ENCODE measurements at regions not wholly inside any gene's neighbourhood (a gene's known extent, or its start where the extent isn't known, plus 50 kb on each side); places are given as distances from the start of the nearest gene placed in this dataset.

DNA sequence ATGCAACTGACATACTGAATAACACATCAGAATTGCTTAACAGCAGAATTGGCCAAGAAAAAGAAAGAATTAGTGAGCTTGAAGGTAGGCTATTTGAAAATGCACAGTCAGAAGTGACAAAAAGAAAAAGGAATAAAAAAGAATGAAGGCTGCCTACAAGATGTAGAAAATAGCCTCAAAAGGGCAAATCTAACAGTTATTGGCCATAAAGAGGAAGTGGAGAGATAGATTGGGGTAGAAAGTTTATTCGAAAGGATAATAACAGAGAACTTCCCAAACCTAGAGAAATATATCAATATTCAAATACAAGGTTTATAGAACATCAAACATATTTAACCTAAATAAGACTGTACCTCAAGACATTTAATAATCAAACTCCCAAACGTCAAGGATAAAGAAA, 67.5 kb downstream of the ATP6V1G3 start:
- in situ Hi-C loops (cut with MboI; ENCODE audit: low sequenced_read_pairs) = no loop called here
- Histone ChIP-seq H3K4me3 (no peak overlapping the region), H3K9me3 (no peaks in the 10 kb centered on the region), H3K36me3 (replicated peaks) (no peaks in the 10 kb centered on the region), H3K27me3 (ENCODE audit: low read depth) (no peaks in the 10 kb centered on the region), H3K4me1 (no peaks in the 10 kb centered on the region)
- DNase-seq (ENCODE audit: low spot score in 2 of 2) = no peak

GRCh38 chr1:198472119-198472518, 68.4 kb downstream of the ATP6V1G3 start:
- Histone ChIP-seq H3K36me3 (replicated peaks) (no peaks in the 10 kb centered on the region), H3K27me3 (ENCODE audit: low read depth) (no peaks in the 10 kb centered on the region), H3K4me3 (no peak overlapping the region), H3K9me3 (no peaks in the 10 kb centered on the region), H3K4me1 (no peaks in the 10 kb centered on the region)
- in situ Hi-C loops (cut with MboI; ENCODE audit: low sequenced_read_pairs) = no loop called here
- DNase-seq (ENCODE audit: low spot score in 2 of 2) = no peak

DNA sequence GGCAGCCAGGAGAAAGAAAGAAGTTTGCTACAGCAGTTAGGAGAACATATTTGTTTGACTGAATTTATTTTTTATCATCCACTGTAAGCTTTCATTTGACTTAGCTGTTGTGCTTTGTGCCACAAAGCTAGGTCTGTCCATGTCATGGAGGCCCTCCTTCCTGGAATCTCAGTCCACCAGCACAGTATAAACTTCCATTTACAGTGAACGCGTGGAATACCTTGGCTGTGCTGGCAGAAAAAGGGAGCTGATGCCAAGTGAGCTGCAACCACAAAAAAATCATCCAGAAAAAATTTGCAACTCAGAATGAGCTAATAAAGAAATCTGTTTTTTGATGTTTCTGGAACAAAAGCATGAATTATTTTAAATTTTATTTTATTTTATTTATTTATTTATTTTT, 72.6 kb downstream of the ATP6V1G3 start:
- Histone ChIP-seq H3K9me3 (no peaks in the 10 kb centered on the region), H3K36me3 (replicated peaks) (no peaks in the 10 kb centered on the region), H3K27me3 (ENCODE audit: low read depth) (no peaks in the 10 kb centered on the region), H3K4me3 (no peak overlapping the region), H3K4me1 (no peaks in the 10 kb centered on the region)
- DNase-seq (ENCODE audit: low spot score in 2 of 2) = no peak
- in situ Hi-C loops (cut with MboI; ENCODE audit: low sequenced_read_pairs) = no loop called here

- in situ Hi-C loops (cut with MboI; ENCODE audit: low sequenced_read_pairs) = no loop called here
Observed at GRCh38 chr1:198467342-198467741, 73.1 kb downstream of the ATP6V1G3 start.

GRCh38 chr1:198465201-198466144, 75.0 kb downstream of the ATP6V1G3 start:
- no peak overlapping the region for H3K4me3 ChIP-seq
- no peaks in the 10 kb centered on the region for H3K9me3 ChIP-seq
- no peaks in the 10 kb centered on the region for H3K4me1 ChIP-seq
- H3K36me3 ChIP-seq (replicated peaks) = no peaks in the 10 kb centered on the region
- H3K27me3 ChIP-seq (ENCODE audit: low read depth) = no peaks in the 10 kb centered on the region
- peak in 1 of 2 experiments; percentile 49 for DNase-seq (ENCODE audit: low spot score in 2 of 2)
- in situ Hi-C loops (cut with MboI; ENCODE audit: low sequenced_read_pairs) = no loop called here

More at GRCh38 chr1:198467342-198467741, 73.1 kb downstream of the ATP6V1G3 start:
- Histone ChIP-seq H3K9me3 (no peaks in the 10 kb centered on the region), H3K36me3 (replicated peaks) (no peaks in the 10 kb centered on the region), H3K4me3 (no peak overlapping the region), H3K27me3 (ENCODE audit: low read depth) (no peaks in the 10 kb centered on the region), H3K4me1 (no peaks in the 10 kb centered on the region)
- no peak for DNase-seq (ENCODE audit: low spot score in 2 of 2)

- Histone ChIP-seq H3K4me1 (no peaks in the 10 kb centered on the region), H3K27me3 (ENCODE audit: low read depth) (no peaks in the 10 kb centered on the region), H3K4me3 (no peak overlapping the region), H3K36me3 (replicated peaks) (no peaks in the 10 kb centered on the region), H3K9me3 (no peaks in the 10 kb centered on the region)
- in situ Hi-C loops (cut with MboI; ENCODE audit: low sequenced_read_pairs) = no loop called here
- no peak for DNase-seq (ENCODE audit: low spot score in 2 of 2)
Observed at GRCh38 chr1:198463709-198464108, 76.8 kb downstream of the ATP6V1G3 start.

DNA sequence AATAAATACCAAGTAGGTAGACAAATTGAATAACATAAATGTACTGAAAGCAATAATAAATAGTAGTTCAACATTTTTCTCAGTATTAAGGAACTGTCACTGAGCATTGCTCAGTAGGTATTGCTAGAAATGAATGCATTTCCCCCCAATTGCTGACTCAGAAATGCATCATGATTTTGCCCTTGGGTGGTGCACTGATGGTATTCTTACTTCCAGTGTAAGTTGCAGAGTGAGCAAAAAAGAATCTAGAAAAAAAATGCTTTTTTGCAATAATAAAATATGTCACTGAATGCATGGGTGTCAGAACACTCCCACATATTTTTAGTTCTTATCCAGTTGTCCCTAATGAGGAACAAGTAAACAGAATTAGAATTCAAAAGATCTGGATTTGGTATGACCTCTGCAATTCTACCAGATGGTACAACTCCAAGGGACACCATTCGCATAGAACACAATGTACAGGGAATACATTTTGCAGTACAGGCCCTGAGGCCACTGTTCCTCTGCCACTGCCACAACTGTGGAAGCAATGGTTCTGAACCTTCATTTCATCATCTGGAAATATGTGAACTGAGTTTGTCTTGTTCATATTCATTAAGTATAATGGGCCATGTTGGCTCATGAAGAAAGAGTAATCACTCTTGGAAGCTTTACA, 78.0 kb downstream of the ATP6V1G3 start:
- no peaks in the 10 kb centered on the region for H3K36me3 ChIP-seq (replicated peaks)
- no peaks in the 10 kb centered on the region for H3K4me1 ChIP-seq
- no peak overlapping the region for H3K4me3 ChIP-seq
- H3K9me3 ChIP-seq = no peaks in the 10 kb centered on the region
- no peak for DNase-seq (ENCODE audit: low spot score in 2 of 2)
- in situ Hi-C loops (cut with MboI; ENCODE audit: low sequenced_read_pairs) = no loop called here
- no peaks in the 10 kb centered on the region for H3K27me3 ChIP-seq (ENCODE audit: low read depth)

GRCh38 chr1:198455966-198456365, 84.5 kb downstream of the ATP6V1G3 start:
- no peaks in the 10 kb centered on the region for H3K4me1 ChIP-seq
- H3K36me3 ChIP-seq (replicated peaks) = no peaks in the 10 kb centered on the region
- no peak for DNase-seq (ENCODE audit: low spot score in 2 of 2)
- in situ Hi-C loops (cut with MboI; ENCODE audit: low sequenced_read_pairs) = no loop called here
- H3K9me3 ChIP-seq = no peaks in the 10 kb centered on the region
- no peak overlapping the region for H3K4me3 ChIP-seq
- H3K27me3 ChIP-seq (ENCODE audit: low read depth) = no peaks in the 10 kb centered on the region

- in situ Hi-C loops (cut with MboI; ENCODE audit: low sequenced_read_pairs) = no loop called here
- Histone ChIP-seq H3K36me3 (replicated peaks) (no peaks in the 10 kb centered on the region), H3K27me3 (ENCODE audit: low read depth) (no peaks in the 10 kb centered on the region), H3K4me3 (no peak overlapping the region), H3K9me3 (no peaks in the 10 kb centered on the region), H3K4me1 (no peaks in the 10 kb centered on the region)
- DNase-seq (ENCODE audit: low spot score in 2 of 2) = no peak
Observed at GRCh38 chr1:198449727-198450433, 90.6 kb downstream of the ATP6V1G3 start.

DNA sequence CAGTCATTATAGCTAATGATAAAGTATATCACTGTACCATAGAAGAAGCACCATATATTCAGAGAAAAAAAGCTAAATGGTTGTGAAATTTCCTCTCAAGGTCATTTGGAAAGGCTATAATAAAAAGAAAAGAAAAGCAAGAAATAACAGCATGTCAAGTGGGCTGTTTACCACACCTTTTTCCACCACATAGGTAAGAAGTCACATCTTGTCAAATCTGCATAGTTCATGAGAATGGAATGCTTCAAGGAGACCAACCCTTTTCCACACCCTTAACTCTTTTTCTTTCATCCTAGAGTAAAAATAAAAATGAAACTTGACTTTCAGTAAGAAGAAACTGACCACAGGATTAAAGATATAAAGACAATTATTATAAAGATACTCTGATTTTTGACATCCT, 91.2 kb downstream of the ATP6V1G3 start:
- no peak overlapping the region for H3K4me3 ChIP-seq
- in situ Hi-C loops (cut with MboI; ENCODE audit: low sequenced_read_pairs) = no loop called here
- H3K36me3 ChIP-seq (replicated peaks) = no peaks in the 10 kb centered on the region

GRCh38 chr1:198447468-198447867, 93.0 kb downstream of the ATP6V1G3 start:
- H3K36me3 ChIP-seq (replicated peaks) = no peaks in the 10 kb centered on the region
- no peaks in the 10 kb centered on the region for H3K27me3 ChIP-seq (ENCODE audit: low read depth)
- H3K4me1 ChIP-seq = no peaks in the 10 kb centered on the region
- H3K9me3 ChIP-seq = no peaks in the 10 kb centered on the region
- no peak overlapping the region for H3K4me3 ChIP-seq
- in situ Hi-C loops (cut with MboI; ENCODE audit: low sequenced_read_pairs) = no loop called here
- DNase-seq (ENCODE audit: low spot score in 2 of 2) = no peak

More for the DNA sequence above, 91.2 kb downstream of the ATP6V1G3 start:
- no peaks in the 10 kb centered on the region for H3K9me3 ChIP-seq
- no peaks in the 10 kb centered on the region for H3K4me1 ChIP-seq
- no peak for DNase-seq (ENCODE audit: low spot score in 2 of 2)
- H3K27me3 ChIP-seq (ENCODE audit: low read depth) = no peaks in the 10 kb centered on the region

DNA sequence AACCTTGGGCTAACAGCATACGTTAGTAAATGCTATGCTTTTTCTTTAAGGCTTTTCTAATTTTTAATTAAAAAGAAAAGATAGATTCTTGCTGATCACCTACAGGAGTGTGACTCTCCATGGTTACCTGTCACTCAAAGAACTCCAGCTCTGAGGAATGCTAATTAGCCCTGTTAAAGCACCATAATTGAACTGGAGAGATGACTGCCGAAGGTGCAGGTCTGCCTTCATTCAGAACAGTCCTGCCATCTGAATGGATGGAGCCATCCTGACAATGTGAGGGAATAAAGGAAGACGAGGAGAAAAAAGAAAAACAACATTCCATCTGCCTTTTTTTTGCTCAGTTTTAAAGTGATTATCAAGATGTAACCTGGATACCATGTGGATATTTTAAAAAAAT, 94.6 kb downstream of the ATP6V1G3 start:
- in situ Hi-C loops (cut with MboI; ENCODE audit: low sequenced_read_pairs) = no loop called here
- Histone ChIP-seq H3K36me3 (replicated peaks) (no peaks in the 10 kb centered on the region), H3K27me3 (ENCODE audit: low read depth) (no peaks in the 10 kb centered on the region), H3K9me3 (no peaks in the 10 kb centered on the region), H3K4me3 (no peak overlapping the region), H3K4me1 (no peaks in the 10 kb centered on the region)
- no peak for DNase-seq (ENCODE audit: low spot score in 2 of 2)

- DNase-seq (ENCODE audit: low spot score in 2 of 2) = no peak
- no peaks in the 10 kb centered on the region for H3K27me3 ChIP-seq (ENCODE audit: low read depth)
- H3K4me3 ChIP-seq = no peak overlapping the region
- no peaks in the 10 kb centered on the region for H3K9me3 ChIP-seq
- in situ Hi-C loops (cut with MboI; ENCODE audit: low sequenced_read_pairs) = no loop called here
- no peaks in the 10 kb centered on the region for H3K36me3 ChIP-seq (replicated peaks)
- no peaks in the 10 kb centered on the region for H3K4me1 ChIP-seq
Observed at GRCh38 chr1:198444792-198445191, 95.7 kb downstream of the ATP6V1G3 start.
